HEK293 (cell line): ENCODE measurements at regions not wholly inside any gene's neighbourhood (a gene's known extent, or its start where the extent isn't known, plus 50 kb on each side); places are given as distances from the start of the nearest gene placed in this dataset.

Experiments
- CTCF ChIP-seq: fragments of 450-650 bp; formaldehyde crosslinking; IDR thresholded peaks from 2 replicates; pipeline ENCODE4 v1.5.1; 2016; ENCODE audit warnings: missing biosample characterization, missing genetic modification characterization
- GLIS2 ChIP-seq: fragments of 450-650 bp; formaldehyde crosslinking; IDR thresholded peaks from 2 replicates; pipeline ENCODE4 v1.5.1; 2016; ENCODE audit warnings: missing biosample characterization, missing genetic modification characterization
- HOXA7 ChIP-seq: sonication (generic); formaldehyde crosslinking; IDR thresholded peaks from 2 replicates; pipeline ENCODE4 v1.8.1; 2022; ENCODE audit warnings: missing genetic modification reagents, borderline replicate concordance
- KLF17 ChIP-seq: fragments of 450-650 bp; formaldehyde crosslinking; IDR thresholded peaks from 2 replicates; pipeline ENCODE4 v1.5.1; 2016; ENCODE audit warnings: missing biosample characterization, missing genetic modification characterization
- SALL2 ChIP-seq: fragments of 450-650 bp; formaldehyde crosslinking; IDR thresholded peaks from 2 replicates; pipeline ENCODE4 v1.5.0; 2017; ENCODE audit warnings: missing biosample characterization, mild to moderate bottlenecking, missing genetic modification characterization, borderline replicate concordance
- ZBTB44 ChIP-seq: fragments of 450-650 bp; IDR thresholded peaks from 2 replicates; pipeline ENCODE4 v1.5.1; 2018; ENCODE audit warnings: missing biosample characterization, mild to moderate bottlenecking, missing genetic modification characterization
- ZFP41 ChIP-seq: fragments of 450-650 bp; formaldehyde crosslinking; IDR thresholded peaks from 2 replicates; pipeline ENCODE4 v1.5.1; 2016; ENCODE audit warnings: missing biosample characterization, missing genetic modification characterization, borderline replicate concordance
- ZNF155 ChIP-seq: fragments of 450-650 bp; formaldehyde crosslinking; IDR thresholded peaks from 2 replicates; pipeline ENCODE4 v1.5.1; 2016; ENCODE audit warnings: missing biosample characterization, missing genetic modification characterization
- ZNF174 ChIP-seq: fragments of 450-650 bp; formaldehyde crosslinking; IDR thresholded peaks from 2 replicates; pipeline ENCODE4 v1.5.0; 2017; ENCODE audit warnings: missing biosample characterization, mild to moderate bottlenecking, missing genetic modification characterization
- ZNF184 ChIP-seq: fragments of 450-650 bp; IDR thresholded peaks from 2 replicates; pipeline ENCODE4 v1.5.1; 2018; ENCODE audit warnings: missing biosample characterization, mild to moderate bottlenecking, missing genetic modification characterization
- ZNF292 ChIP-seq: fragments of 450-650 bp; formaldehyde crosslinking; IDR thresholded peaks from 2 replicates; pipeline ENCODE4 v1.5.1; 2016; ENCODE audit warnings: low read depth, missing biosample characterization, missing genetic modification characterization, borderline replicate concordance
- ZNF335 ChIP-seq: fragments of 450-650 bp; formaldehyde crosslinking; conservative IDR thresholded peaks from 2 replicates; pipeline ENCODE4 v1.5.1; 2016; ENCODE audit warnings: missing biosample characterization, missing genetic modification characterization
- ZNF558 ChIP-seq: fragments of 450-650 bp; formaldehyde crosslinking; IDR thresholded peaks from 2 replicates; pipeline ENCODE4 v1.5.1; 2016; ENCODE audit warnings: missing biosample characterization, missing genetic modification characterization
- ZNF843 ChIP-seq: fragments of 450-650 bp; formaldehyde crosslinking; IDR thresholded peaks from 2 replicates; pipeline ENCODE4 v1.5.1; 2016; ENCODE audit warnings: missing biosample characterization, missing genetic modification characterization

GRCh38 chr1:88519156-88519555 lies 164.9 kb upstream of the PKN2 start:
- TF ChIP-seq ZNF292 (tag by site-specific recombination) (no peak), ZNF174 (tag by site-specific recombination) (no peak), ZNF335 (no peak), ZFP41 (no peak), CTCF (tag by site-specific recombination) (no peak), ZNF184 (tag by site-specific recombination) (no peak), KLF17 (tag by site-specific recombination) (no peak), ZBTB44 (tag by site-specific recombination) (no peak), HOXA7 (CRISPR knock-in tag) (no peak), SALL2 (tag by site-specific recombination) (no peak), ZNF558 (no peak), GLIS2 (tag by site-specific recombination) (no peak), ZNF843 (tag by site-specific recombination) (no peak), ZNF155 (no peak)
